Activated T-helper 9 cell treated with anti-CD3 and anti-CD28 coated beads, Interleukin-2, amount 50 U/mL, for 16 hours (primary cell): ENCODE measurements at regions not wholly inside any gene's neighbourhood (a gene's known extent, or its start where the extent isn't known, plus 50 kb on each side); places are given as distances from the start of the nearest gene placed in this dataset.
"Not testable (repeated sequence)": the region's sequence is repeated elsewhere in the genome, so short reads cannot be mapped to it uniquely, and the experiment has no call there.

Experiments used
- DNase-seq: peaks from one replicate; pipeline ENCODE4 v3.0.0-alpha.2; 2020; ENCODE audit warnings: low read depth

DNA sequence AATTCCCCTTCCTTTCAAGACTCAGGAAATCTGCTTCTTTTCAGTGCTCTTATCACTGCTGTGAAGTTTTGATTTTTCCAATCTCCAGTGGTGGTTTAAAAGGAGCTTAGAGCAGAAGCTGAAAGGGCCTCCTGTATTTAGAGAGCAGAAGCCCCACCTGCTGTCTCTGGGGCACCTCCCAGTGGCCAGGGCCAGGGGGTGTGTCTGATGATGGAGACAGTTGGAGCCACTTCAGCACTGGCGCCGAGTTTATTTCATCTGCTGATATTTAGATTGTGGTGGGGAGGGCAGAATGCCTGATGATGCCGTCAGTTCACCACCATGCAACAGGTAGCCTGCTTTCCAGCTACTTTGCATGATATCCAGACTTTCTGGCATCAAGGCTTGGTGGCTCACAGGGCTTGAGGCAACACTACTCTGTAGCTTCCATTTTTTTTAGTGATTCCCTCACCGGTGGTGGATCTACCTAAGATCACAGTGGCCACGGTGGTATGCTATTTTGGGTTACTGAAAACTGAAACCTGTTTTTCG, 371.9 kb downstream of the KCNRG start:
- DNase-seq, result no peak

DNA sequence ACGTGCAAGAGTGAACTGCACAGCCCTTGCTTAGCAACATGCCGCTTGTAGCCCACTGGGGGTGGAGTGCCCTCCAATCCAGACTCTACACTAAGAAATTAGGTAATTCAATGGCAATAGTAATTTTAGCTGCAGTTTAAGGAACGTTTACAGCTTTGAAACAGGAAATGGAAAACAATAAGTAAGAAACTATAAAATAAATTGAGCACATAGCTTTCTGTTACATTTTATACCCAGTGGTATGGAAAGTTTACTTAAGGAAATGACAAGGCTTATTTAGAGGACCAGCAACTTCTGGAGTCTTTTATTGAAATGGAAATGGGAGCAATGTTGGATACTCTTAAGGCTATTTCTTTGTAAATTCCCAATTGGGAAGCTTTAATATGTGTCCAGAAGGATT, 373.2 kb downstream of the KCNRG start:
- no peak for DNase-seq

DNA sequence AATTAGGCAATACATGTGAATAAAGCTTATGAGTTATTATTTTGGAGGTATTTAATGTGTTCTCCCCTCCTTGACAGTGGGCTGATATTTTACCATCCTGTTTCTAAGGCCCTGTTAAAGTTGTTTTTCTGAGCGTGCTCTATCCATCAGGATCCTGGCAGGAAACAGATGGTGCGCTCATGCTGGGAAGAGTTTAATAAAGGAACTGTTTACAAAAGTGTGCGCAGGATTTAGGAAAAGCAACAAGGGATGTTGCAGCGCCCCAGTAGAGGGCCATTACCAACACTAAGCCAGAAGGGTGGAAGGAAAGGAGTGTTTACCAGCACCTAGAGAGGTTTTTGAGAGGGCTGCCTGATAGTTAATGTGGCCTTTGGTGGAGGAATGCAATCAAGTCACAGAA, 374.5 kb downstream of the KCNRG start:
- DNase-seq, result no peak

DNA sequence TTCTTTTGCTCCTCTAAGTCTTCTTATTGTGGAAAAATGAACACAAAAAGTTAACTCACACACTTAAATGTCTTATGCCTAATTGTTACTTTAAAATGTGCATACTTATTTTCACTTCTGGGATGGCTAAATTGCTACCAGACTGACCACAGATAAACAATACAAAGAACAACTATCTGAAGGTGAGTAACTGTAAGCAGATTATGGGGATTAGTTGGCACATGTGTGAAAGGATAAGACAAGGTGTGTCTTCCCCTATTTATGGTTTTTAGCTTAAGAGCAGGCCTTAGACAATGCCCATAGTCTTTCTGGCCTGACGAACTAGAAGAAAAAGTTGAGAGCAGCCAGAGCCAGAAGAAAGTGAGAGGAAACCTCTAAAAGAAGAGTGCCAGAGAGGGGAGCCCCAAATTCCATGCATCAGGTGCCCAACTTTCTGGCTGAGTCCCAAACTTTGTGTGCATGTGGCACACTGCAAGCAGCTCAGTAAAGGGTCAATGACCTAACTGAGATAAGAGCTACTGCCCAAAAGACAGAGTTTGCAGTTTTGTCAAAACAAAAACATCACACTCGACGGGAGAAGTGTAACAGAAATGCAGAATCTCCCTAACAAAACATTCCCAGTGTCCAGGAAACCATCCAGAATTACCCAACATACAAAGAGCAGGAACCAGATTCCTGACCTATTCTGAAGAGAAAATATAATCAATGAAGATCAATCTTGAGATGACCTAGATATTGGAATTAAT, 375.4 kb downstream of the KCNRG start:
- no peak for DNase-seq

DNA sequence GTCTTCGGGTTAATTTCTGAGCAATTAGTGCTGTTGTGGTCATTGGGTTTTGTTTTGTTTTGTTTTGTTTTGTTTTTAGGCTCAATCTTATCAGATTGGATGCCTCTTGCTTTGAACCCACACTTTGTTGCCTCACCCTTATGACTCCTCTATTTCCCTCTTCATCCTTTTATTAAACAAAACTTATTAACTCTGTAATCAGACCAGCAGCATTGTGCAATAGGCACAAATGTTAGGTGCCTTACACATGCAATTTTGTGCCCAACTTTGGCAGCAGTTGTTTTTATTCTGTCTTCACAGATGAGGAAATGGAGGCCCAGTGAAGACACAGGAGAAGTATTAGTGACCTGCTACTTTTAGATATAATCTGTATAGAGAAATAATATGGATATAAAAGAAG, 377.7 kb downstream of the KCNRG start:
- no peak for DNase-seq

DNA sequence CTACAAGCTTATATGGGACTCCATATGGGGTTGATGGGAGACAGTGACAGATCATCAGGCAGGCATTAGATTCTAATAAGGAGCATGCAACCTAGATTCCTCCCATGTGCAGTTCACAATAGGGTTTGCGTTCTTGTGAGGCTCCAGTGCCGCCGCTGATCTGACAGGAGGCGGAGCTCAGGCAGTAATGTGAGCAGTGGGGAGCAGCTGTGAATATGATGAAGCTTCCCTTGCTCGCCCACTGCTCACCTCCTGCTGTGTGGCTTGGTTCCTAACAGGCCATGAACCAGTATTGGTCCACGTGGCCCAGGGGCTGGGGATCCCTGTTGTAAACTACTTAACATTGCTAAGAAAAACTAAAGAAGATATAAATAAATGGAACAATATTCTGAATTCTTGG, 378.4 kb downstream of the KCNRG start:
- no peak for DNase-seq

DNA sequence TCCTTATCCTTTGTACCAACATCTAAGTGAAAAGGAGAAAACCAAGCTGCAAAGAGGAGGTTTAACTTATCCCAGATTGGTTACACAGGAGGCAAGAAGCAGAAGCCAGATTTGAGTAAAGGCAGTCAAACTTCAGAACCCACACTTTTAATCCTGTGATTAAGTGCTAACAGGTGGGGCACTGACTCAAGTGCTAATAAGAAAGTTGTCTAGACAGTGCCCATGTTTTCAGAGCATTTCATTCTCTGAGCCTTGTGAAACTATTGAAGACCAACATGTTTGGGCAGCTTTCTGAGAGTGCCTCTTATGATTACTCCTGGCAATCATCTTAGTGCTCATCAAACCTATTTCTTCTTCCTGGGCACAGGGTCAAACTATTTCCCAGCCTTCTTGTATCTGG, 380.8 kb downstream of the KCNRG start:
- DNase-seq, result no peak

DNA sequence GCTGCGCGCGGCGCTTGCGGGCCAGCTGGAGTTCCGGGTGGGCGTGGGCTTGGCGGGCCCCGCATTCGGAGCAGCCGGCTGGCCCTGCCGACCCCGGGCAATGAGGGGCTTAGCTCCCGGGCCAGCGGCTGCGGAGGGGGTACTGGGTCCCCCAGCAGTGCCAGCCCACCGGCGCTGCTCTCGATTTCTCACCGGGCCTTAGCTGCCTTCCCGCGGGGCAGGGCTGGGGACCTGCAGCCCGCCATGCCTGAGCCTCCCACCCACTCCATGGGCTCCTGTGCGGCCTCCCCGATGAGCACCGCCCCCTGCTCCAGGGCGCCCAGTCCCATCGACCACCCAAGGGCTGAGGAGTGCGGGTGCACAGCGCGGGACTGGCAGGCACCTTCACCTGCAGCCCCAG, 381.4 kb downstream of the KCNRG start:
- not testable (repeated sequence) for DNase-seq

DNA sequence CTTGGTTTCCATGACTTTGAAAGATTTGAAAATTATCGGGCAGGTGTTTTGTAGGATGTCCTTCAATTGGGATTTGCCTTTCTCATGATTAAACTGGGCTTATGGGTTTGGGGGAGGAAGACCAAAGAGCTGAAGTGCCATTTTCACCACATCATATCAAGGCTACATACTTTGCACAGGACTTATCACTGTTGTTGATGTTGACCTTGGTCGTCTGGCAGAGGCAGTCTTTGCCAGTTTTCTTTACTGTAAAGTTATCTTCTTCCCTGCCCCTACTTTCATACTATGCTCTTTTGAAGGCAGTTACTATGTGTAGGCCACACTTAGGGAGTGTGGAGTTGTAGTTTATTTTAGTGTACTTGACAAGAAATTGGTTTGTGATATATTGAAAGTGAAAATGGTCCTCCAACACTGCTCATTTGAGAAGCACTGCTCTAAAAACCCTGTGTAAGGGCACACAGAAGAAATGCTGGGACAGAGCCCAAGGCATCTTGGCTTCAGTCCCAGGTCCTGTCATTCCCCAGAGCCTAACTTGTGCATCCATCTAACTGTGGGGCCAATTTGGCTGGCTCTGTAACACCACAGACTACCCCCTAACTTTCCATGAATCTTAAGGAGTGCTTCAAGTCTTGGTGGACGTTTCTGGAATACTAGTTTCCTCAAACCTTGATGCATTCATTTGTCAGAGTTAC, 384.9 kb downstream of the KCNRG start:
- no peak for DNase-seq

DNA sequence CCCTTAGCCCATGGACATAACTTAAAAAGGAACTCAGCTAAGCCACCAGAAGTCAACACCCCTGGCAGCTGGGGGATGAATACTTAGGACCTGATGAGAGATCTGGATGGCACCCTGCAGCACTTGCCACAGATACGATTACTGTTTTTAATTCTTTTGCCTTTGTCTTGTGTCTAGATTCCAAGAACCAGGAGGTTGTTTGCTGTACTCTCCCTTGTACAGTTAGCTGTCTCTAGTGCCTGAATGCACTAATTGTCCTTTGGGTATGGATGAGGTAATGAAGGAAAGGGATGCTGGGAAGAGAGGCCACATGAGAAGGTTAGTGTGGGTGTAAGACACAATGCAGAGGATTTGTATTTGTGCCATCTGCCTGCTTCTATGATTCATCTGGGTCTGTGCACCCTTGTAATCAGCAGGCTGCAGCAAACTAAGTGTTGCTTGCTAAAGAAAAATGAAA, 385.8 kb downstream of the KCNRG start:
- no peak for DNase-seq

DNA sequence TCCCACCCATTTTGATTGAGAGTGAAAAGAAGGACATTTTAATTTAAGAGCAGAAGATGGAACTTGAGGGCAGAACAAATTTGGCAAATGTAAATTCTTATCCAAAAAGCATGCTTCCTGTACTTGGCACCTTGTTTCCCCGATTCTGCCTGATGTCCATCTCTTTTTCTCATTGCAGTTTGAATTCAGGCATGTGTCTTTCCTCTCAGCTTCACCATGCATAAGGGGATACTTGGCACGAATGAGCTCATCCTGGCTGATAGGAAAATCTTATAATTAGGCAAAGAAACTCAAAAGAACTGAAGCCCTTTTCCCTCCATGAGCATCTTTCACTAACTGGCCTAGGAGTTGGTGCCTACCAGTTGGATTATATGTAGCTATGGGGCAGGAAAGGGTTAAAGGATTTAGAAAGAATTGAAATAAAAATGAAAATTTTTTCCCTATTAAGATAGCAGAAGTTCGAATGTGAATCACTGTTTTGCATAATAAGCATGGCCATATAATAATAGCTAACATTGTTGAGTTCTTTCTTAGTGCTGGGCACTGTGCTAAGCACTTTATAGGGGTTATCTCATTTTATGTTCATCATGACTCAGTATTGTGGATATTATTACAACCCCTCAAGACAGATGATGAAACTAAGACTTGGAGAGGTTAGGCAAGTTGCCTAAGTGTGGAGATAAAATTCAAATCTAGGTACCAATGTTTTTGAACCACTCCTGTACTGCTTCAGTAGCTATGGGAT, 386.6 kb downstream of the KCNRG start:
- no peak for DNase-seq

DNA sequence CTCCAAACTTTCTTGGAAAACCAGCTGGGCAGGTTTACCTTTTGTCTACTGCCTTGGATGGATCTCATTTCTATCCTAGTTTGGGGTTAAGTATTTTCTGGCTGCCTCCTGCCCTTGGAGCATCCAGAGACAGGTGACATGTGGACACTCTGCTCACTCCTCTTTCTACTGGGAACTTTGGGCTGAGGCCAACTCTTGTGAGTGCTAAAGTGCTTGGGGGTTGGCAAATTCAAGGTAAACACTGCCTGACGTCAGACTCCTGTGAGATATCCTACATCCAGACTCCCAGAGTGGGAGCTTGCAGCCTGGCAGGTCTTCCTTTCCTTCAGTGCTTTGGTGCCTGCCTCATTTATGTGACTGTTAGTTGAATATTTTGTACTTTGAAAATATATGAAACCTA, 388.1 kb downstream of the KCNRG start:
- DNase-seq, result no peak

DNA sequence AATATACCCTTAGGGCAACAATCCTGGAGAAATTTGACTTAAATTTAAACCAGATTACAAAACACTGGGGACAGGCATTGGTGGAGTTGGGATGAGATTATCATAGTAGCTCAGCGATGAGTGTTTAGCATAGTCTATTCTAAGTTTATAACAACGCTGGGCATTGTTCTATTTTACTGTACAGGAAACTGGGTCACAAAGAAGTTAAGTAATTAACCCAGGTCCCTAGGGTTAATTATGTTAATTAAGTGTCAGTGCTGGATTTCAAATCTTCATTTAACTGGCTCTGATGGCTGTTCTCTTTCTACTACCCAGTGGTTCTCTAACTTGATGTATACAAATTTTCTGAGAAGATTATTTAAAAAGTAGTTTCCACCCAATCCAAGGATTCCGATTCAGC, 388.9 kb downstream of the KCNRG start:
- no peak for DNase-seq

DNA sequence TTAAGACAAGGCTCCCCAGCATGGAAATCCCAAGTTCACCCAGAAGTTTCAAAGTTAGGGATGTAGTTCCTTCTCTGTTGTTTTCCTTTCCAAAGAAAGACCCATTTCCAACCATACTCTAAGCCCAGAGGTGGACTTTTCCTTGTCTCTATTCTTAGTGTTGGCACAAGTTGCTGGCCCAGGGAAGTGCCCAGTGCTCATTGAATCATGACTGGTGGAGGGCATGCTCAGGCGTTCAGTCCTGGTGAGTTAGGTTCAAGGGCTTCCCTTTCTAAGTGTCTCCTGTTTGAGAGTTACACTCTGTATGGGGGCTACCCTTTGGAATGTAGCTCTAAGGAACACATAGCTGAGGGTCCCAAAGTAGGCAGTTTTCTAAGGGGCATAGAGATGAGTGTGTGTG, 389.5 kb downstream of the KCNRG start:
- DNase-seq, result no peak

DNA sequence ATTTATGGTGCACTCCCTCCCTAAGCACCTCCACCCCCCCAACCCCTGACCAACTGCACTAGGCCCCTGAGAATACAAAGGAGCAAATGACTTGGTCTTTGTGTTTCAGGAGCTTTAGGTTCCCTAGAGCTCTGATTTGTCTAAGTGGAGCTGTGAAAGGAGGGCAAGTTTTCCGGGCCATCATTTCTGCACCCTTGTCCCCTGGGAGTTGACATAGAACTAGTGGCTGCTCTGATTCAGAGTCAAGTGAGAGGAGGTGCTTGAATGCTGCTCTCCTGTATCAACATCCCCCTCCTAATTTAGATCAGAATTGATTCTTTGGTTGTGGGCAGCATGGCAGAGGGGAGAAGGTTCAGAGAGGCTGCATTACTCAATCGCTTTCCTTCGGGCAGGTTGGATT, 391.6 kb downstream of the KCNRG start:
- DNase-seq, result no peak

DNA sequence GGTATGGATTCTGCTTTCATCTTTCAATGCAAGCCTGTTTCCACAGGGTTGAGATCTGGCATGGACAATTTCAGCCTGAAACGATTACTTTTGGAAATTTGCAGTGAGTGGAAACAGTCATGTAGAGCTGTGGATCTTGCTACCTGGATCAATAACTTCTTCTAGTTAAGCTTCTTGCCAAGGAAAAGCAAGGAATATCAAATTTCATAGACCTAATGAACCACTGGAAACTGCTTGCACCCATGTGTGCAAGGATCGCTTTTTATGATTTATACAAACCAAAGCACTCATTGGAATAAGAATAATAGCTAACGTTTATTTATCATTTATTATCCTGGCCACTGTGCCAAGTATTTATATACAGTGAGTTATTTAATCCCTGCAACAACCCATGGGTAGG, 392.8 kb downstream of the KCNRG start:
- DNase-seq, result no peak

DNA sequence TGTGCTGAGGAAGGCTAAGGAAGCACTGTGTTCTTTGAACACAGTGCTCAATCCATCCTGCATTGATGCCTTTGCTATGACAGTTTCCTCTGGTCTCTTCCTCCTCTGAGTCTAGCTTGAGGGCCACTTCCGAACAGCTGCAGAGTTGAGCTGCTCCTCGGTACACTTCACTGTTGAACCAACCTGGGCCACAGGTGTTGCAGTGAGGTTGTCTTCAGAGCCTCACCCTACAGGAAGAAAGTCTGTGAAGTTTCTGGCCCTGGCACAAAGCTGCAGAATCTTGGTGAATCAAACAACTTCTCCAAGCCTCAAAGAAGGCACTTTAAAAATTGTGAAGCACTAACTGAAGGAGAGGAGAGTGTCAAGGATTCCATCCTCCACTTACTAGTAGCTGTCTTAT, 394.0 kb downstream of the KCNRG start:
- DNase-seq, result no peak

DNA sequence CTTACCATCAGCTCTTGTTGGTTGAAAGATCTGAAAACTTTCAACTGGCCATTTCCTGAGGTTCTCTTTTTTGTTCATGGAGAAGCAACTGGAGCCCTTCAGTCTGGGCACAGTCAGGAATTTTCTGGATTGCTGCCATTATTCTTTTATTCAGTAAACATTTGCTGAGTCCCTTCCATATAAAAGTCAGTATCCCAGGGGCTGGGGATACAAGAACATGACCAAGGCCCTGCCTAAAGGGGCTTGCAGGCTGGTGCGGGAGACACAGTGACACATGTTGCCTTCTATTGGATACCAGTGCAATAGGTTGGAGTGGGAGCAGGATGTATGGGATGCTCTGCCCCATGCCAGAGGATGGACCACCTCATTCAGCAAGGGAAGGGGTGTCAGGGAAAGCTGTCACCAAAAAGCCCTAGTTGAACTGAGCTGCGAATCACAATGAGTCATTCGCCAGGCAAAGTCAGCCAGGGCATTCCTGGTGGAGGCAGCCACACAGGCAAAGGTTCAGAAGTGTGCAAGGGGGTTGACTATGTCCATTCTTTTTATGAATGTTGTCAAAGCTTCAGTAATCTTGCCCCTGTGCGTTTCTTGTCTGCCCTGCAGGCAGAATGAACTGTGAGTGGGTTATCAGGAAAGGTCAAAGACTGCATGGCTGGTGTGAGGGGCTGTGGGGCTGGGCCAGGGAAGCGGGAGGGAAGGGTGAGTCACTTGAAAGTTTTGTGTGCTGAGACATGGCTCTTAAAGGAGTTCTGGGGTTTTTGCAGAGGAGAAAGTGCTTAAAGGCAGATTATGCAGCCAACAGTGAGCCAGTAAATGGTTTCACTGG, 395.9 kb downstream of the KCNRG start:
- no peak for DNase-seq

DNA sequence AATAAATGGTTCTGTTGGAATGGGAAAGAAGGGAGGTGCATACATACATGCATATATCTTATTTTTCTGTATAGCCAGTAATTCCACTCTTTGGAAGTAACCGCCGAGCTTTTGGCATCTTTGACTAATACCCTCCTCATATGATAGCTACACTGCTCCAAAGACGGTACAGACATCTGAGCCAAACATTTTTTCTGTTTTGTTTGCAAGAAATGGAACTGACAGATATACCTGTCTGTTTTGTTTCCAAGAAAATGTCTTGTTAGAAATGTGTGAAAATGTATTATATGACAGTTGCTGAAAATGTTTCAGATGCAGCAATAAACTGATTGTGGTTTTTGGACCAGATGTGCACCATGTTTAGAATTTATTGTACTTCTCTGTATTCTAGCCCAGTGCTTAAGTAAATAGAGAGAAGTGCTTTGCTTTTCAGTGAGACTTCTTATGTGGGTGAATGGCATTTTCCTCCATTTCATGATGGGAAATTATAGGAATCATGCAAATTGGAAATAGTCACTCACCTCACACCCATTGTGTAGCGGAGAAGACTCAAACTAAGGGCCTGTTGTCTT, 396.9 kb downstream of the KCNRG start:
- DNase-seq, result no peak

DNA sequence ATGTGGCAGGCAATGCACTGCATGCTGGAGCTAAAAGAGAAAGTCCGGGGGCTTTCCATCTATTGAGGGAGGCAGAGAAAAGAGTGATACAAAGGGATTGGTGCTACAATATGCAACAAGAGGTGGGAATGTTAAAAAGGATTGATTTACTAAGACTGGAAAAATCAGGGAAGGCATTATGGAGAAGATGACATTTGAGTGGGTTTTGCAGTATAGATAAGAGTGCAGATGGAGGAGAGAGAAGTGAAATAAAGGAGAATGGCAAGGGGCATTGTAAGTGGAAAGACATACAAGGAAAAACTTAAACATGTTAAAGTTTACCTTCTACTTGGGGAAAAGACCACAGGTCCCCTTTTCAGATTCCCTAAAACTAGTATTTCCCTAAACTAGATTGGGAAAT, 399.4 kb downstream of the KCNRG start:
- DNase-seq, result no peak

DNA sequence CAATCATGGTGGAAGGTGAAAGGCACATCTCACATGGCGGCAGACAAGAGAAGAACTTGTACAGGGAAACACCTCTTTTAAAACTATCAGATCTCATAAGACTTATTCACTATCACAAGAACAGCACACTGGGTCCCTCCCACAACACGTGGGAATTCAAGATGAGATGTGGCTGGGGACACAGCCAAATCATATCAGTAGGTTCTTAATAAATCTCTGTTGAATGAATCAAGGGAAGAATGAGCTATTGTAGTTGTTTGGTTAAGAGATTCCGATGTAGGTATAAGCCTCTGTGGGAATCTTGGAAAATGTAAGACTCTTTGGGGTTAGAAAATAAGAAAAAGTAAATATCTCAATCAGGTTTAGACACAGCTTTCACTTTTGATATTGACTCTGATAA, 400.2 kb downstream of the KCNRG start:
- DNase-seq, result no peak

DNA sequence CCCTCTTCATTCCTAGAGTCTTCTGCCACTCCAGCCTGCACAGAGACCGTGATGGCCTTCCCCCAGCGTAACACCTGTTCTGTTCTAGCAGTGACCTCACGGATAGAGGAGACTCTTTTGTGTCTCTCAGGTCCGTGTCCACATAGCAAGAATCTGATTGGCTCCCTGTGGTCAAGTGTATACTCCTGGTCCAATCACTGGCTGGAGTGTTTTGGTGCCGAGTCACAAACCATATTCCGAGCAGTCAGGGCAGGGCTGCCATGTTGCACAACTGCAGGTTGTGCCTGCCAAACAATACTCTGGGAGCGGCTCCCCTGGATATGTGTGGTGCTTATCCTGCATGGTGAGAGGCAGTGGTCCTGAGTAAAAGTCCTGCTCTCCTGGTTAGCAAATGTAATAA, 402.4 kb downstream of the KCNRG start:
- DNase-seq, result no peak
